ENCODE measurements at regions not wholly inside any gene's neighbourhood (a gene's known extent, or its start where the extent isn't known, plus 50 kb on each side); places are given as distances from the start of the nearest gene placed in this dataset.
"Not testable (repeated sequence)": the region's sequence is repeated elsewhere in the genome, so short reads cannot be mapped to it uniquely, and the experiment has no call there.

DNA sequence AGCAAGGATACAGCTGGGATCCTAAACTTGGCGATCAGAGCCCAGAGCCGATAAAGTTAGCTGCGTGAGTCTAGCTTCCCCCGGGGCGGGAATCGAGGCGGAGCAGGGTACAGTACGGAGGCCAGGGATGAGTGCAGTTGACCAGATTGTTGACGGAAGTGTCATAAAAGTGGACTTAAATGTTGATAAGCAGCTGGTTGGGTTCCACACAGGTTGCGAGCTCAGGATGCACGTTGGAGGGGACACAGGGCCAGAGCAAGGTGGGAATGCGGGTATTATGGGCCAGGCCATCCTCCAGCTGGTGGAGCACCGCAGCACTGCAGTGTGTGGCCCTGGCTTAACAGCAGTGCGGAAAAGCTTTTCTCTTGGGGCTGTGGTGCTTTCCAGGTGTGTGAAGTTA is 76.0 kb upstream of the PZP start:
- not testable (repeated sequence) for H3K4me1 Mint-ChIP-seq; H3K9me3 Mint-ChIP-seq; H3K27me3 Mint-ChIP-seq (ENCODE audit: low read depth); H3K36me3 Mint-ChIP-seq (ENCODE audit: low read depth)
- peak; percentile 9 for DNase-seq (ENCODE audit: low read depth, low spot score)
- peak overlapping the region; percentile 98 for H3K4me3 Mint-ChIP-seq
- H3K27ac Mint-ChIP-seq (ENCODE audit: unreplicated experiment) = peak overlapping the region; percentile 97
- TF ChIP-seq, protein P1, sequence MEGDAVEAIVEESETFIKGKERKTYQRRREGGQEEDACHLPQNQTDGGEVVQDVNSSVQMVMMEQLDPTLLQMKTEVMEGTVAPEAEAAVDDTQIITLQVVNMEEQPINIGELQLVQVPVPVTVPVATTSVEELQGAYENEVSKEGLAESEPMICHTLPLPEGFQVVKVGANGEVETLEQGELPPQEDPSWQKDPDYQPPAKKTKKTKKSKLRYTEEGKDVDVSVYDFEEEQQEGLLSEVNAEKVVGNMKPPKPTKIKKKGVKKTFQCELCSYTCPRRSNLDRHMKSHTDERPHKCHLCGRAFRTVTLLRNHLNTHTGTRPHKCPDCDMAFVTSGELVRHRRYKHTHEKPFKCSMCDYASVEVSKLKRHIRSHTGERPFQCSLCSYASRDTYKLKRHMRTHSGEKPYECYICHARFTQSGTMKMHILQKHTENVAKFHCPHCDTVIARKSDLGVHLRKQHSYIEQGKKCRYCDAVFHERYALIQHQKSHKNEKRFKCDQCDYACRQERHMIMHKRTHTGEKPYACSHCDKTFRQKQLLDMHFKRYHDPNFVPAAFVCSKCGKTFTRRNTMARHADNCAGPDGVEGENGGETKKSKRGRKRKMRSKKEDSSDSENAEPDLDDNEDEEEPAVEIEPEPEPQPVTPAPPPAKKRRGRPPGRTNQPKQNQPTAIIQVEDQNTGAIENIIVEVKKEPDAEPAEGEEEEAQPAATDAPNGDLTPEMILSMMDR (conservative IDR thresholded peaks at IDR 0.05) = peak; percentile 41

DNA sequence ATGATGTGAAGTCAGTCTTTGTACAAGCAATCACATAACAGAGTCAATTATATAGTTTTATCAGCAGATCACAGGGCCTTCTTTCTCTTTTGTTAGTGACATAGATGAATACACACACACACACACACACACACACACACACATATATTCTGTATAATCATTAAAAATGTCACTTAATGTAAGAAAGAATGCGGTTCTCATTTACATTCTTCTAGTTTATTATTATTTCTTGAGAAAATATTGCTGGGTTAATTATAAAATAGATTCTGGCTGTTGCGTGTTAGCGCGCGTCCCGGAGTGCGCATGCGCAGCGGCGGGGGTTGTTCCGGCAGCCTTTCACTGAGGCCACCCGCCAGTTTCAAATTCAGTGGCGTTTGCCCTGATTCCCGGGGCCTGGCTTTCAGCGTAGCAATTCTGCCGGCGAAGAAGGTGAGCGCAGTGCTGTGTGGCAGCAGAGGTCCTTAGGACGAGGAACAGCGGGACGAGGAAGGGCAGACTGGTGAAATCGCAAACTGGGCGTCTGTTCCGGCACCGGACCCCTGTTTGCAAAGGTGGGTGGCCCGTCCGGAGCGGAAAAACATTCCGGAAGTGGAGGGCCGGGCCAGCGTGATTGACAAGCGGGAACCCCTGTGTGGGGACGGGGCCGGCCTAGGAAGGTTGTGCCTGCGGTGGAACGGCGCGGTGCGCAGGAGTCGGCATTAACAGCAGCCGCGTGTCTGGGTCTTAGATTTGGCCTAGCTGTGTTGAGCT is 75.3 kb upstream of the PZP start:
- TF ChIP-seq, protein P1 (conservative IDR thresholded peaks at IDR 0.05) = peak; percentile 3
- peak; percentile 81 for DNase-seq (ENCODE audit: low read depth, low spot score)
- Mint-ChIP-seq H3K4me3 (peak overlapping the region; percentile 98), H3K27ac (ENCODE audit: unreplicated experiment) (peak overlapping the region; percentile 98)
- H3K36me3 Mint-ChIP-seq (ENCODE audit: low read depth); H3K9me3 Mint-ChIP-seq; H3K4me1 Mint-ChIP-seq; H3K27me3 Mint-ChIP-seq (ENCODE audit: low read depth): not testable (repeated sequence)

DNA sequence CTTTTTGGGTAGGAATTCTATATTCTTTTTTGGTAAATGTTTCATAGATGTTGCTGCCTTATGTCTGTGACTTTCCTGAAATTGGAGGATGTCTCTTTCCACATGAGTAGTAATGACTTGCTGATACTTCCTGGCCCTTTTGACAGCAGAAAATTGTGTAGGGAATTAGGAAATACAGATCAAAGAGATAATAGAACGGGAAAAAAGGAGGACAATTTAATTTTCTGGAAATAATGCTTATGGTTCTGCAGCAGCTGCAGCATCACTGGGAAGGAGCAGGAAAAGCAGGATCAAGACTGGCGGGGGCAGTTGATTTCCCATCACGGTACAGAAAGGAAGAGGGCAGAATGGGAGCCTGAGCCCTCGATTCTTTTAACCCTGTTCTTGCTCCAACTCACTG is 68.8 kb upstream of the PZP start:
- Mint-ChIP-seq H3K9me3 (no peaks in the 10 kb centered on the region), H3K4me1 (no peaks in the 10 kb centered on the region), H3K4me3 (no peak overlapping the region), H3K36me3 (ENCODE audit: low read depth) (no peaks in the 10 kb centered on the region), H3K27ac (ENCODE audit: unreplicated experiment) (no peak overlapping the region), H3K27me3 (ENCODE audit: low read depth) (peaks cover 3% of the 10 kb centered on the region)
- no peak for DNase-seq (ENCODE audit: low read depth, low spot score)
- TF ChIP-seq, protein P1 (conservative IDR thresholded peaks at IDR 0.05) = no peak

DNA sequence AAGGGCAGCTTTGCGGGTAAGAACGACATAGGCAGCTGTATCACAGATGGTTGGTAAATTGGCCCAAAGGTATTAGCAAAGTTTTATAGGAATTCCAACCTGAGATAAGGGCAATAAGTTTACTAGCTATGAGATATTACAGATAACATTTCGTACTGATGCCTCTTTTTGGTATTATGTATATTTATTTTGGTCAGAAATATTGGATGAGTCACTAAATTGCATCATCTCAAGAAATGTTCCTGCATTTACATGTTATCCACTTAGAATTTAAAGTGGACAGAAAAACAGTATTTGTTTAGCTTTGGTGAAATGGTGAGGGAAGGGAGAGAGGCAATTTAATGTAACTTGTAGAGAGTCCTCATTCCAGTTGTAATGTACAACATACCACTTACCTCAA is 65.1 kb upstream of the PZP start:
- no peak for DNase-seq (ENCODE audit: low read depth, low spot score)
- Mint-ChIP-seq H3K27me3 (ENCODE audit: low read depth) (no peaks in the 10 kb centered on the region), H3K9me3 (no peaks in the 10 kb centered on the region), H3K27ac (ENCODE audit: unreplicated experiment) (no peak overlapping the region), H3K4me3 (no peak overlapping the region), H3K4me1 (no peaks in the 10 kb centered on the region), H3K36me3 (ENCODE audit: low read depth) (no peaks in the 10 kb centered on the region)
- TF ChIP-seq, protein P1 (conservative IDR thresholded peaks at IDR 0.05) = no peak

DNA sequence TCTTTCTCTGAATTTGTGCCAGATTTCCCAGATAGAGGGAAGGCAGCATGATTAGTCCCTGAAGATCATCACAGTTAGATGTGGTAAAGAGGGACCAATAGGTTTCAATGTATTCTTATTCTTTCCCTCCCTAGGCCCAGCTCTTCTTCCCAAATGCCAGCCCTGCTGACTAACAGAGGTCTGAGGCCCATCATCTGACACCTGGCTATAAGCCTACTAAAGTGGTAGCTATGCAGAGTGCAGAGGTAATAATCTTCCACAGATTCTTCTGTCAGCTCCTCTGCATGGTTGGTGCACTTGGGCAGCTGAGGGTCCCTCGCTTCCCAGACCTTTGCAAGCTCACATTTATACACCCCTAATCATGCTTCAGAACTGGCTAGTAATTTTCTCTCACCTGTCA is 63.7 kb upstream of the PZP start:
- Mint-ChIP-seq H3K27ac (ENCODE audit: unreplicated experiment) (no peak overlapping the region), H3K4me3 (no peak overlapping the region), H3K4me1 (no peaks in the 10 kb centered on the region), H3K27me3 (ENCODE audit: low read depth) (no peaks in the 10 kb centered on the region), H3K9me3 (no peaks in the 10 kb centered on the region), H3K36me3 (ENCODE audit: low read depth) (no peaks in the 10 kb centered on the region)
- TF ChIP-seq, protein P1 (conservative IDR thresholded peaks at IDR 0.05) = no peak
- no peak for DNase-seq (ENCODE audit: low read depth, low spot score)

All from neural crest cell (in vitro differentiated cells).